ENCODE measurements at regions not wholly inside any gene's neighbourhood (a gene's known extent, or its start where the extent isn't known, plus 50 kb on each side); places are given as distances from the start of the nearest gene placed in this dataset.

- no peaks in the 10 kb centered on the region for H3K9me3 ChIP-seq (ENCODE audit: insufficient read depth in 2 of 2, low read depth in 1 of 2, low read length in 1 of 2)
- H3K4ac ChIP-seq (replicated peaks; ENCODE audit: insufficient read length, low read depth, low read length), result no peak overlapping the region
- H3K23me2 ChIP-seq (ENCODE audit: low read depth, low read length), result peaks cover 10% of the 10 kb centered on the region; the same call in 1 of the 2 replicates
- no peak overlapping the region for H3K23ac ChIP-seq (ENCODE audit: insufficient read length)
- no peak overlapping the region for H2BK120ac ChIP-seq (replicated peaks; ENCODE audit: low read depth, low read length)
- no peak overlapping the region for H2AFZ ChIP-seq (ENCODE audit: low read length)
- H3K79me2 ChIP-seq (ENCODE audit: control insufficient read depth in 1 of 2, insufficient read depth in 2 of 2, low read length in 2 of 2), result no peaks in the 10 kb centered on the region
- H4K91ac ChIP-seq (replicated peaks; ENCODE audit: insufficient read length, low read length), result no peak overlapping the region
- H3K36me3 ChIP-seq (ENCODE audit: control insufficient read depth in 2 of 4, insufficient read depth in 4 of 4, low read length in 3 of 4), result no peaks in the 10 kb centered on the region
- H3K27ac ChIP-seq (ENCODE audit: low read depth, low read length), result no peak overlapping the region
- H3K4me2 ChIP-seq (ENCODE audit: insufficient read depth in 1 of 2, low read depth in 2 of 2, low read length in 2 of 2), result no peak overlapping the region
- H3K79me1 ChIP-seq (ENCODE audit: low read depth, low read length), result no peaks in the 10 kb centered on the region
- no peak overlapping the region for H3K4me3 ChIP-seq (ENCODE audit: extremely low read depth in 1 of 4, insufficient read depth in 2 of 4, low read depth in 3 of 4, low read length in 4 of 4)
- no peaks in the 10 kb centered on the region for H3K4me1 ChIP-seq (replicated peaks in 1 of 4; ENCODE audit: control insufficient read depth in 3 of 4, insufficient read depth in 4 of 4, low read length in 3 of 4)
- H2BK5ac ChIP-seq (ENCODE audit: low read depth, low read length), result no peak overlapping the region
- peaks cover 0 to 9% of the 10 kb centered on the region in 2 experiments for H4K20me1 ChIP-seq (replicated peaks in 1 of 2; ENCODE audit: control insufficient read depth in 1 of 2, insufficient read depth in 2 of 2, low read length in 2 of 2)
- H3K18ac ChIP-seq (ENCODE audit: extremely low read depth, low read length), result no peak overlapping the region
- ChIA-PET POLR2A (ENCODE audit: partially characterized antibody) (no interaction called here), CTCF (ENCODE audit: partially characterized antibody) (interaction anchor here (0.7 to 1.6 kb wide), 3 partner anchors 10 to 67 kb away, joined by 3 to 4 read pairs (median 4); no protein-coding TSS in a partner anchor)
- H4K8ac ChIP-seq (ENCODE audit: extremely low read depth, insufficient read depth, low read length), result no peak overlapping the region
- H3K14ac ChIP-seq (ENCODE audit: insufficient read length), result no peak overlapping the region
- H2AK5ac ChIP-seq (ENCODE audit: low read depth, low read length), result no peak overlapping the region
- H3K9ac ChIP-seq (replicated peaks in 1 of 4; ENCODE audit: extremely low read depth in 1 of 4, low read depth in 3 of 4, low read length in 3 of 4), result no peak overlapping the region
- DNase-seq (ENCODE audit: low read depth in 1 of 2, low spot score in 2 of 2) (no peak), FAIRE-seq (no peak)
- no peaks in the 10 kb centered on the region for H3K27me3 ChIP-seq (replicated peaks in 1 of 4; ENCODE audit: control insufficient read depth in 3 of 4, extremely low read depth in 1 of 4, insufficient read depth in 3 of 4, low read length in 3 of 4)
- no peak overlapping the region for H2BK12ac ChIP-seq (ENCODE audit: low read depth, low read length)
- no peak overlapping the region for H4K5ac ChIP-seq (ENCODE audit: insufficient read length, low read depth, low read length)
- H3K56ac ChIP-seq (replicated peaks; ENCODE audit: insufficient read length, low read depth, low read length), result no peak overlapping the region
- no peak overlapping the region for H2BK15ac ChIP-seq (ENCODE audit: low read length)
- no peak overlapping the region for H2BK20ac ChIP-seq (ENCODE audit: low read length)
- WGBS, 2 experiments (ENCODE audit: extremely low coverage in 1 of 2, insufficient coverage in 1 of 2, insufficient read length in 1 of 2, insufficient replicate concordance in 2 of 2, low coverage in 1 of 2, low lambda C conversion rate in 2 of 2, missing lambda C conversion rate in 1 of 2), result 91% methylated on average over 2 of the region's 2 CpGs; no CpG with 5 or more reads in 1 of the 2 experiments
- no peak for TF ChIP-seq SAP30 (IDR thresholded peaks at IDR 0.05; ENCODE audit: insufficient read depth, insufficient replicate concordance, low read length)
- TF ChIP-seq GABPA (IDR thresholded peaks at IDR 0.05; ENCODE audit: borderline replicate concordance, insufficient read depth, low read length), result no peak
- TF ChIP-seq JUN (IDR thresholded peaks at IDR 0.05; ENCODE audit: low read depth, low read length), result no peak
- no peak for TF ChIP-seq KDM4A (IDR thresholded peaks at IDR 0.05; ENCODE audit: low read depth, low read length, severe bottlenecking)
- TF ChIP-seq HDAC2 (IDR thresholded peaks at IDR 0.05; ENCODE audit: borderline replicate concordance in 1 of 2, low read depth in 2 of 2, low read length in 2 of 2), result no peak
- no peak for TF ChIP-seq NRF1 (IDR thresholded peaks at IDR 0.05; ENCODE audit: low read depth, low read length)
- TF ChIP-seq EGR1 (IDR thresholded peaks at IDR 0.05; ENCODE audit: borderline replicate concordance, low read depth, low read length), result no peak
- no peak for TF ChIP-seq CBX8 (IDR thresholded peaks at IDR 0.05; ENCODE audit: borderline replicate concordance, low read depth, low read length)
- no peak for TF ChIP-seq SUZ12 (IDR thresholded peaks at IDR 0.05; ENCODE audit: low read length)
- TF ChIP-seq GTF2F1 (IDR thresholded peaks at IDR 0.05; ENCODE audit: borderline replicate concordance, low read depth, low read length), result no peak
- TF ChIP-seq SIX5 (IDR thresholded peaks at IDR 0.05; ENCODE audit: low read depth, low read length), result no peak
- no peak for TF ChIP-seq ATF3 (IDR thresholded peaks at IDR 0.05; ENCODE audit: insufficient read depth, low read depth, low read length)
- no peak for TF ChIP-seq NANOG (IDR thresholded peaks at IDR 0.05; ENCODE audit: insufficient read depth, low read depth, low read length, poor library complexity, severe bottlenecking)
These were observed 178.7 kb upstream of the MCTP2 start for GRCh38 chr15:94052711-94053110.

Data from H1 (cell line).